Activated naive CD4-positive, alpha-beta T cell treated with Interleukin-2 at 50 U/mL for 16 hours (primary cell): ENCODE measurements at regions not wholly inside any gene's neighbourhood (a gene's known extent, or its start where the extent isn't known, plus 50 kb on each side); places are given as distances from the start of the nearest gene placed in this dataset.

Source experiments
- DNase-seq: peaks from one replicate; pipeline ENCODE4 v3.0.0-alpha.2; 2020

- DNase-seq, result no peak
Measured at GRCh38 chr15:94052711-94053110, 178.7 kb upstream of the MCTP2 start.

- DNase-seq, result no peak
Measured at GRCh38 chr15:94047566-94047965, 183.8 kb upstream of the MCTP2 start.

GRCh38 chr15:94042180-94042928 lies 189.0 kb upstream of the MCTP2 start:
- no peak for DNase-seq

DNA sequence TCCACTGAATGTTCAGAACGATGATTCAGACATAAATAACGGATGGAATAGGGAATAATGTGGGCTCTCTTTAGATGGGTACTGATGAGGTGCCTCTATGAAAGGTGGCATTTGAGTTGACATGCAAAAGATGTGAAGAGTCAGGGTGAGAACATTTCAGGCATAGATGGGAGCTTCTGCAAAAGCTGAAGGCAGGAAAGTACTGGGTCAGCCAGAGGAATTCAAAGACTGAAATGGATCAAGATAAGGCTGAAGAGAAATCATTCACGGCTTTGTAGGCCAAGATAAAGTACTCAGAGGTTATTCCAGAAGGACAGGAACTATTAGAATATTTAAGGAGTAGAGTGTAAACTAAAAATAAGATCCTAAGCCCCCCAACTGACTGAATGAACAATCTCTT lies 189.6 kb upstream of the MCTP2 start:
- DNase-seq, result no peak

- DNase-seq, result no peak
Measured at GRCh38 chr15:94040541-94041248, 190.7 kb upstream of the MCTP2 start.

DNA sequence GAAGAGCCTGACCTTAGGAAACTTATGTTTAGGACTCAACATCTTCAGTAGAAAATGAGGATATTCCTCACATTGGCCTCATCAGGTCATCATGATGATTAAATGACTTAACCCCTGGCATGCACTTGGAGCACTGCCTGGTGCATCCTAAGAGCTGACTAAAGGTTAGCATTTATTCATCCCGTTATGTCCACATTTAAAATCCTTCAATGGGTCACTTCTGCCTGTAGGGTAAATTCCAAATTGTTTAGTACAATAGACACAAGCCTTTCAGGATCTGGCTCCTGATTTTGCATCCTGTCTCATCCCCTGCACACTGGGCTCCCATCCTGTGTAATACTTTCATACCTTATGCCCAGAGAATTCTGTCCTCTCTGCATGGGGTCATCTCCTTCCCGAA lies 195.2 kb upstream of the MCTP2 start:
- DNase-seq, result no peak

- no peak for DNase-seq
Measured at GRCh38 chr15:94033683-94034020, 197.7 kb upstream of the MCTP2 start.

DNA sequence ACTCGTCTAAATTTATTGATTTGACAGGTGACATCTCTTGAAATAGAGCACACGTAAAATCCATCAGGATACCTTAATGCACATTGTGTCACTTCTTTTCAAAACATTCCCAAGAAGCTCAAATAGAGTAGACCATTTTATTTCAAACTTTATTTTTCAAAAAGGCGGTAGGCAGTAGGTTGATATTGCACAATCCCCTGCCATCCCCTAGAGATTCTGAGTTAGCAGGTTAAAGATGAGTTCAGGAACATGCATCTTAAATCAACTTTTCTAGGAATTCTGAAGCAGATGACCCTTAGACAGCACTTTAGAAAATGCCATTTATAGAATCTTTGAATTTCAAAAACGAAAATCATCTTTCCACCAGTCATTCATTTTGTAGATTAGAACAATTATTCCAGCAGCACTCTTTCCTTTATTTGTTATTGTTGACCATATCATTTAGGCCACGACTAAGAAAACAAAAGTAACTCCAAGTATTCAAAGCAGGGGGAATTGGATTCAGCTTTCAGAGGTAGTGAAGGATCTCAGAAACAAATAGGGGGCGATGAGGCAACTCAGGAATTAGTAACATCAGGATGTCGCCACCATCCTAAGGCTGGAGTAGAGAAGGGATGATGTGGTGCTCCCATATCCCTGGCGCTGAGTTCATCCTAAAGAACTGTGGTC lies 198.2 kb upstream of the MCTP2 start:
- DNase-seq, result no peak

DNA sequence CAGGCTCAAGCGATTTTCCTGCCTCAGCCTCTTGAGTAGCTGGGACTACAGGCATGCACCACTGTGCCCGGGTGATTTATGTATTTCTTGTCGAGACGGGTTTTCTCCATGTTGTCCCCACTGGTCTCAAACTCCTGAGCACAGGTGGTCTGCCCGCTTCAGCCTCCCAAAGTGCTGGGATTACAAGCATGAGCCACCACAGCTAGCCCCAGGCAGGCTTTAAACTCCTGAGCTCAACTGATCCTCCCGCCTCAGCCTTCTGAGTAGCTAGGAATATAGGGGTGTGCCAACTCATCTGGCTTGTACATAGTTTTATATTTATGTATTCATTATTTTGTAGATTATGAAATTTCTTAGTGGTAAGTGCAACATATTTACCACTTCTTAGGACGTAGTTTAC lies 198.8 kb upstream of the MCTP2 start:
- DNase-seq, result no peak

GRCh38 chr15:94031072-94031471 lies 200.3 kb upstream of the MCTP2 start:
- no peak for DNase-seq

GRCh38 chr15:94029495-94029894 lies 201.9 kb upstream of the MCTP2 start:
- DNase-seq, result no peak

GRCh38 chr15:94028809-94029208 lies 202.6 kb upstream of the MCTP2 start:
- DNase-seq, result no peak

GRCh38 chr15:94028121-94028520 lies 203.2 kb upstream of the MCTP2 start:
- no peak for DNase-seq

- no peak for DNase-seq
Measured at GRCh38 chr15:94027581-94027980, 203.8 kb upstream of the MCTP2 start.

DNA sequence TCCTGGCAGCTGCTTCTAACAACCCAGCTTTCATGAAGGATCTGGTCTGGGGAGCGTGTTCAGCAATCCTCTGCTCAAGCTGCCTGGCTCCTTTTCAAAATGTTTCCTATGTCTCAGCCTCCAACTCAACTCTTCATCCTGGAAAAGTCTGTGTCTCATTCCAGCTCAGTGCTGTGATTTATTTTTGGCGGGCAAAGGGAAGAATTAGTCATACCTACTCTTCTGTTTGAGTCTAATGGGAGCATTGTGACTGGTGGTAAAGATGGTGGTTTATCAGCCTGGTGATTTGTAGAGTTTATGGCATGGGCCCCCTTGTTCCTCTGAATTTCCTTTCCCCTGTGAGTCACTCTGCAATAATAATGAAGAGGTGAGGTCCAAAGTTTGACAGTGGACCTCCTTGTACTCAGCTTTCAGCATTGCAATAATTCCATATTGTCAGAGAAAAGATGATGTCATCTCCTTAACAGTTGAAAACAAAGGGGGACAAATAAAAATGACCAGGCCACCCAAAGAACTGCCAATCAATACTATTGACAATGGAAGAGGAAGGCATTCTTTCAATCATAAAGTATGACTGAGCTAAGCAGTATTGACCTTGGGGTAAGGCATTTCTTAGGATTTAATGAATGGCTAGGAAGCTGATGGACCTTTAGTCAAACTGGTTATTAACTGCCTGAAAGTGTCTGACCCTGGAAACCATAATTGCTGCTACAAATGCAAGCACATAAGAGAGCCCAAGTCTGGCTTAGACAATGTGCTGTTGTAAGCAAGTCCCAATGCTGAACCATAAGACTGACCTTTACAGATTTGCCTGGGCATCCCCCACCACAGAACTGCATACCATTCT lies 204.7 kb upstream of the MCTP2 start:
- no peak for DNase-seq

DNA sequence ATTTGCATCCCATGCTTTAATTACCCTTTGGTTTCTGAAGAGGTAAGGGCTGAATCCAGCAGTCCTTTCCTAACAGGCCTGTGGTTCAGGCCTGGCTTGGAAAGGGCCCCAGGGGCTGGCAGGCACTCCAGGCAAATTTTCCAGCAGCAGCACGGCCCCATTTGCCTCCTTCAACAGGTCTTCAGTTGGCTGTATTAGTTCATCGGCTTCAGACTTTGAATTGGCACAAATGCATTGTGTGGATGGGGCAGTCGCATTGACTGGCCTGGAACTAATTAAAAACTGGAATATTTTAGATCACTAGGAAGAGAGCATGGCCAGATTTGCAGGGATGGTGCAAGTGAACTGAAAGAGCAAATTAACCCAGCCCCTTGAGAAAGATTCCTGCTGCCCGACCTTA lies 207.8 kb upstream of the MCTP2 start:
- no peak for DNase-seq

- DNase-seq, result no peak
Measured at GRCh38 chr15:94021621-94022320, 209.6 kb upstream of the MCTP2 start.

GRCh38 chr15:94019062-94019461 lies 212.3 kb upstream of the MCTP2 start:
- no peak for DNase-seq

DNA sequence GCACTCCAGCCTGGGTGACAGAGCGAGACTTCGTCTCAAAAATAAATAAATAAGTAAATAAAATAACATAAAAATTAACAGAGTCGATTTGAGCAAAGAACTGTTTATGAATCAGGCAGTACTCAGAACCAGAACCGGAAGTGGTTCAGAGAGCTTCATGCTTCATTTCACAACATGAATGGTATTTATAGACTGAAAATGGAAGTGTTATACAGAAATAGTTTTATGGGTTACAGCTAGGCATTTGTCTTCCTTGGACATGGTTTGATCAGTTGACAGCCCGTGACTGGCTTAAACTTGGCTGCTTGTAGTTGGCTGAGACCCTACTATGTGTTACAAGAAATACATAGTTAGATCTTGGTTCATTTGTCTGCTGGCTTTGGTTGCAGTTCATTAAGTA lies 216.0 kb upstream of the MCTP2 start:
- DNase-seq, result no peak

GRCh38 chr15:94008104-94009074 lies 223.0 kb upstream of the MCTP2 start:
- no peak for DNase-seq

GRCh38 chr15:94004697-94005096 lies 226.7 kb upstream of the MCTP2 start:
- DNase-seq, result no peak
